HCT116 (cell line): ENCODE measurements at regions not wholly inside any gene's neighbourhood (a gene's known extent, or its start where the extent isn't known, plus 50 kb on each side); places are given as distances from the start of the nearest gene placed in this dataset.

Source experiments
- EZH2 ChIP-seq: fragments of 200-600 bp; sonication (generic); IDR thresholded peaks from 2 replicates; pipeline ENCODE4 v1.6.1; 2017; ENCODE audit warnings: antibody characterized with exemption, mixed run types
- POLR2AphosphoS5 ChIP-seq: IDR thresholded peaks from 2 replicates; pipeline ENCODE4 v1.6.1; 2011; ENCODE audit warnings: mild to moderate bottlenecking, low read depth, low read length, moderate library complexity
- SIN3A ChIP-seq: IDR thresholded peaks from 2 replicates; pipeline ENCODE4 v1.6.1; 2012; ENCODE audit warnings: low read depth
- SP1 ChIP-seq: IDR thresholded peaks from 2 replicates; pipeline ENCODE4 v1.6.1; 2012; ENCODE audit warnings: low read depth
- YY1 ChIP-seq: IDR thresholded peaks from 2 replicates; pipeline ENCODE4 v1.6.1; 2011; ENCODE audit warnings: low read length, low read depth, moderate library complexity, mild to moderate bottlenecking; ENCODE audit not compliant: insufficient replicate concordance; ENCODE audit errors: extremely low read depth
- TF ChIP-seq, protein P1 (sequence below), 3 experiments: fragments of 200-600 bp in 1 of 3; sonication (generic) in 1 of 3; IDR thresholded peaks in 2 of 3; conservative IDR thresholded peaks in 1 of 3; 2 replicates each; pipeline ENCODE4 v1.5.1; 2012 to 2017; ENCODE audit warnings: low read depth in 2 of 3, low read length in 2 of 3, antibody characterized with exemption in 1 of 3, borderline replicate concordance in 1 of 3, control low read depth in 1 of 3, mild to moderate bottlenecking in 1 of 3, mixed read lengths in 1 of 3, mixed run types in 1 of 3, moderate library complexity in 1 of 3; ENCODE audit not compliant: insufficient read depth in 1 of 3
- TF ChIP-seq, protein P2 (sequence below): IDR thresholded peaks from 2 replicates; pipeline ENCODE4 v1.6.1; 2011; ENCODE audit warnings: mild to moderate bottlenecking, low read length, moderate library complexity; ENCODE audit not compliant: insufficient replicate concordance; ENCODE audit errors: extremely low read depth

DNA sequence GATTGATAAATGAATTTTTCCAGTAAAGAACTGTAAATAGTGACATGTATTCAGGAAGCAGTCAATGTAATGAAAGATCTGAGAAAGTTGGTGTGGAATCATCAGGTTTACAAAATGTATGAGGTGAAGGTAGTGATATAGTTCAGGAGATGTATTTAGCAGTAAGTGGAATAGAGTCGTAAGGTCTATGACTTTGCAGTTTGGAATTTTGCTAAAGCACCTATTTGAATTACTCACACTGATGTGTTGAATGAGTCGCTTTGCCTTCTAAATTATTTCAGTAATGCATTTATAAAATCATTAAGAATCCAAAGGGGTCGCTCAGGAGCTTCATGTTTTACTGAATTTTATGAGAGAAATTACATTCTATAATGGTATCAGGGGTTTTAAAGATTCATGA lies 713.7 kb downstream of the DSC3 start:
- TF ChIP-seq, protein P1, sequence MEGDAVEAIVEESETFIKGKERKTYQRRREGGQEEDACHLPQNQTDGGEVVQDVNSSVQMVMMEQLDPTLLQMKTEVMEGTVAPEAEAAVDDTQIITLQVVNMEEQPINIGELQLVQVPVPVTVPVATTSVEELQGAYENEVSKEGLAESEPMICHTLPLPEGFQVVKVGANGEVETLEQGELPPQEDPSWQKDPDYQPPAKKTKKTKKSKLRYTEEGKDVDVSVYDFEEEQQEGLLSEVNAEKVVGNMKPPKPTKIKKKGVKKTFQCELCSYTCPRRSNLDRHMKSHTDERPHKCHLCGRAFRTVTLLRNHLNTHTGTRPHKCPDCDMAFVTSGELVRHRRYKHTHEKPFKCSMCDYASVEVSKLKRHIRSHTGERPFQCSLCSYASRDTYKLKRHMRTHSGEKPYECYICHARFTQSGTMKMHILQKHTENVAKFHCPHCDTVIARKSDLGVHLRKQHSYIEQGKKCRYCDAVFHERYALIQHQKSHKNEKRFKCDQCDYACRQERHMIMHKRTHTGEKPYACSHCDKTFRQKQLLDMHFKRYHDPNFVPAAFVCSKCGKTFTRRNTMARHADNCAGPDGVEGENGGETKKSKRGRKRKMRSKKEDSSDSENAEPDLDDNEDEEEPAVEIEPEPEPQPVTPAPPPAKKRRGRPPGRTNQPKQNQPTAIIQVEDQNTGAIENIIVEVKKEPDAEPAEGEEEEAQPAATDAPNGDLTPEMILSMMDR (IDR thresholded peaks at IDR 0.05 in 2 of 3, conservative IDR thresholded peaks at IDR 0.05 in 1 of 3; ENCODE audit: borderline replicate concordance in 1 of 3, insufficient read depth in 1 of 3, low read depth in 2 of 3, low read length in 2 of 3): no peak
- TF ChIP-seq, protein P2, sequence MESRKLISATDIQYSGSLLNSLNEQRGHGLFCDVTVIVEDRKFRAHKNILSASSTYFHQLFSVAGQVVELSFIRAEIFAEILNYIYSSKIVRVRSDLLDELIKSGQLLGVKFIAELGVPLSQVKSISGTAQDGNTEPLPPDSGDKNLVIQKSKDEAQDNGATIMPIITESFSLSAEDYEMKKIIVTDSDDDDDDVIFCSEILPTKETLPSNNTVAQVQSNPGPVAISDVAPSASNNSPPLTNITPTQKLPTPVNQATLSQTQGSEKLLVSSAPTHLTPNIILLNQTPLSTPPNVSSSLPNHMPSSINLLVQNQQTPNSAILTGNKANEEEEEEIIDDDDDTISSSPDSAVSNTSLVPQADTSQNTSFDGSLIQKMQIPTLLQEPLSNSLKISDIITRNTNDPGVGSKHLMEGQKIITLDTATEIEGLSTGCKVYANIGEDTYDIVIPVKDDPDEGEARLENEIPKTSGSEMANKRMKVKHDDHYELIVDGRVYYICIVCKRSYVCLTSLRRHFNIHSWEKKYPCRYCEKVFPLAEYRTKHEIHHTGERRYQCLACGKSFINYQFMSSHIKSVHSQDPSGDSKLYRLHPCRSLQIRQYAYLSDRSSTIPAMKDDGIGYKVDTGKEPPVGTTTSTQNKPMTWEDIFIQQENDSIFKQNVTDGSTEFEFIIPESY: no peak
- TF ChIP-seq EZH2: no peak
- no peak for TF ChIP-seq SP1
- TF ChIP-seq POLR2AphosphoS5: no peak
- no peak for TF ChIP-seq SIN3A
- no peak for TF ChIP-seq YY1
